Ecto neural progenitor cell (in vitro differentiated cells): ENCODE measurements at regions not wholly inside any gene's neighbourhood (a gene's known extent, or its start where the extent isn't known, plus 50 kb on each side); places are given as distances from the start of the nearest gene placed in this dataset.
"Not testable (repeated sequence)": the region's sequence is repeated elsewhere in the genome, so short reads cannot be mapped to it uniquely, and the experiment has no call there.

Experiments used
- DNase-seq: peaks from one replicate; pipeline ENCODE4 v3.0.0-alpha.2; 2018; ENCODE audit warnings: low spot score

GRCh38 chr3:116512281-116512680 is 67.0 kb upstream of the LSAMP start:
- no peak for DNase-seq

- no peak for DNase-seq
Measured at GRCh38 chr3:116512931-116513330, 67.6 kb upstream of the LSAMP start.

- no peak for DNase-seq
Measured at GRCh38 chr3:116515973-116516372, 70.7 kb upstream of the LSAMP start.

GRCh38 chr3:116517308-116517707 is 72.0 kb upstream of the LSAMP start:
- DNase-seq = no peak

GRCh38 chr3:116519101-116519500 is 73.8 kb upstream of the LSAMP start:
- DNase-seq = not testable (repeated sequence)

GRCh38 chr3:116519823-116520222 is 74.5 kb upstream of the LSAMP start:
- not testable (repeated sequence) for DNase-seq

GRCh38 chr3:116524453-116525210 is 79.3 kb upstream of the LSAMP start:
- DNase-seq = no peak

GRCh38 chr3:116552246-116552645 is 107.0 kb upstream of the LSAMP start:
- DNase-seq = no peak

- no peak for DNase-seq
Measured at GRCh38 chr3:116553355-116553754, 108.1 kb upstream of the LSAMP start.

- no peak for DNase-seq
Measured at GRCh38 chr3:116561529-116561928, 116.2 kb upstream of the LSAMP start.

GRCh38 chr3:116563351-116563750 is 118.1 kb upstream of the LSAMP start:
- DNase-seq = no peak

GRCh38 chr3:116566478-116566960 is 121.2 kb upstream of the LSAMP start:
- no peak for DNase-seq

- DNase-seq = no peak
Measured at GRCh38 chr3:116569611-116570010, 124.3 kb upstream of the LSAMP start.

GRCh38 chr3:116579840-116580239 is 129.7 kb upstream of the TUSC7 start:
- no peak for DNase-seq

- DNase-seq = no peak
Measured at GRCh38 chr3:116586285-116586944, 123.2 kb upstream of the TUSC7 start.

GRCh38 chr3:116591236-116591635 is 118.3 kb upstream of the TUSC7 start:
- DNase-seq = no peak

- no peak for DNase-seq
Measured at GRCh38 chr3:116601206-116601605, 108.4 kb upstream of the TUSC7 start.

- peak; percentile 42 for DNase-seq
Measured at GRCh38 chr3:116607205-116607604, 102.4 kb upstream of the TUSC7 start.

GRCh38 chr3:116610124-116610523 is 99.5 kb upstream of the TUSC7 start:
- no peak for DNase-seq

GRCh38 chr3:116614795-116615362 is 94.7 kb upstream of the TUSC7 start:
- DNase-seq = no peak

GRCh38 chr3:116618138-116618537 is 91.4 kb upstream of the TUSC7 start:
- no peak for DNase-seq

GRCh38 chr3:116618930-116619329 is 90.6 kb upstream of the TUSC7 start:
- DNase-seq = no peak

- no peak for DNase-seq
Measured at GRCh38 chr3:116630494-116630893, 79.1 kb upstream of the TUSC7 start.
